MV-4-11 (cell line): ENCODE measurements at regions not wholly inside any gene's neighbourhood (a gene's known extent, or its start where the extent isn't known, plus 50 kb on each side); places are given as distances from the start of the nearest gene placed in this dataset.

ENCODE experiments used
- DNase-seq: peaks from one replicate; lab custom pipeline; 2025; lab: John Stamatoyannopoulos, UW

- no peak for DNase-seq
Observed at GRCh38 chr3:104746056-104746455, 620.7 kb upstream of the ALCAM start.

- DNase-seq = no peak
Observed at GRCh38 chr3:104750581-104750980, 616.1 kb upstream of the ALCAM start.

DNA sequence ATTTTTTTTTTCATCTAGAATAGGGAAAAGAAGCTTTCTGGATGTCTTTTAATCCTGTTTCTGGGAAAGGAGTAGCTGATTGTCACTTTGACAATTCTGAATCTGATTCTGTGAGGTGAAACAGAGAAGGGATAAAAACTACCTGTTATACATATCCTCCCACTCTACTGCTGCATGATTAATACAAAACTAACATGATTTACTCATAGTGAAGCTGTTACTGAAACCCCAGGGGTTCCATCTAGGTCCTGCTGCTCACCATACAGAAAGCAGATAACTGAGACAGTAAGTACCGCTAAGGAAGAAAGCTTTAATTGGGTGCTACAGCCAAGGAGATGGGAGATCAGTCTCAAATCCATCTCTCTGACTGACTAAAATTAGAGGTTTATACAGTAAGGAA lies 610.9 kb upstream of the ALCAM start:
- no peak for DNase-seq

DNA sequence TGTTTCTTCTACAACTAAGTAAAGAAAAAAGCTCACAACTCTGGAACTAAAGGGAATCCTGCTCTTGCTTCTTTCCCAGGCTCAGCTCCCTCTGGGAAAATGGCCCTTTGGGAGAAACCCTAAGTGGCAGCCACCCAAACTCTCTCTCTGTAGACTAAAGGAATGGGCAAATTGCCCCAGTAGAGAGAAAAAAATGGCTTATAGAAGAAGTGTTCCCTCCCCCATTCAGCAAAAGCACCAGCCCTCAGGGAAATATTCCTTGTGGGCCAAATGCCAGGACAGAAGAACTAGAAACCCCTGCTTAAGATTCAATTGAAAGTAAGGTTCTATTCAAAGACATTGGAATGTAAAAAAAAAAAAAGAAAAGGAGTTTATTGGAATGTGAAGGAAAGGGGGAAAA lies 603.7 kb upstream of the ALCAM start:
- DNase-seq = no peak

- no peak for DNase-seq
Observed at GRCh38 chr3:104764496-104764895, 602.2 kb upstream of the ALCAM start.

GRCh38 chr3:104768886-104769285 lies 597.8 kb upstream of the ALCAM start:
- no peak for DNase-seq

- no peak for DNase-seq
Observed at GRCh38 chr3:104779324-104779723, 587.4 kb upstream of the ALCAM start.

DNA sequence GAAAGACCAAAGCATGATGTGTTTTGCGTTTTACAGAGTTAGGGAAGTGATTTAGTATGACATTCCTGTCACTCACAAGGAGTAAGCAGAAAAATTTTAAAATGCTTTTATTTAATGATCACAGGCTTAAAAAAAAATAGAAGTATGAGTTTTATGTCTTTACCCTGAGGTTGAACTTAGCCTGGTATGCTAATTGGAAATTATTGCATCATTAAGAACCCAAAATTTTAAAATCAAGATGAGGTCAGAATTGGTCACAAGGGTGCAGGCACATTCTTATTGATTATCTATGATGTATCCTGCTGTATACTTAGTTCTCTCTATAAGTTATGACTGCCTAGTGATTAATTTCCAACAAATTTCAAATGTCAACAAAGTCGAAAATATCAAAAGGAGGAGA lies 585.6 kb upstream of the ALCAM start:
- DNase-seq = no peak

DNA sequence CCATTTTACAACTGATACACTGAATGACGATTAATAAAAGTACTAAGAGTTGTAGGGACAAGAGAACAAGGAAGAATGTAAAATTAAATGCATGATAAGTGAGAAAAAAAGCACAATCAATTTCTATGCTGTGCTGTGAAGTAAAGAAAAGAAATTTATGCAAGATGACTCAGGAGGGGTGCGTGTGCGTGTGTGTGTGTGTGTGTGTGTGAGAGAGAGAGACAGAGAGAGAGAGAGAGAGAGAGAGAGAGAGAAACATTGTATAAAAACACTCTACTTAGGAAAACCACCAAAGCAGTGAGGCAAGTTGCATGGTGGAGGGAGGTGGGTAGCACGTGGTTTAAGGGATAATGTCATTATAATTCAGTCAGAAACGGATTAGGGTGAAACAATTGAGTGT lies 580.8 kb upstream of the ALCAM start:
- no peak for DNase-seq

DNA sequence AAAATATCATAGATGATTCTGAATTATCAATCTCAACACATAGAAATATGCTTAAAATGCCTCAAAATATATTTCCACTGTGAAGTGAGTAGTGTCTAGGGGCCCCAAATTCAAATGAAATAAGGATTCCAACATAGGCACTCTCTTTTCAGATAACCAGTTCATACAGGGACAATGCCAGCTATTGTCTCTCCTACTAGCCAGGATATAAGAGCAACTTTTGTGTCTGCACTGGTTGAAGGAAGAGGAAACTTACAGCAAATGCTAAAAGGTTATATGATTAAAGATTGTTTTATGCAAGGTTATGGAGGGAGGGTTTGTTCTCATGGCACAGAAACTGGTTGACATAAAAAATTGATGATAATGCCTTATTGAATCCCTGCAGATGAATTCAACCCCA lies 579.4 kb upstream of the ALCAM start:
- no peak for DNase-seq

GRCh38 chr3:104788807-104789206 lies 577.9 kb upstream of the ALCAM start:
- DNase-seq = no peak

DNA sequence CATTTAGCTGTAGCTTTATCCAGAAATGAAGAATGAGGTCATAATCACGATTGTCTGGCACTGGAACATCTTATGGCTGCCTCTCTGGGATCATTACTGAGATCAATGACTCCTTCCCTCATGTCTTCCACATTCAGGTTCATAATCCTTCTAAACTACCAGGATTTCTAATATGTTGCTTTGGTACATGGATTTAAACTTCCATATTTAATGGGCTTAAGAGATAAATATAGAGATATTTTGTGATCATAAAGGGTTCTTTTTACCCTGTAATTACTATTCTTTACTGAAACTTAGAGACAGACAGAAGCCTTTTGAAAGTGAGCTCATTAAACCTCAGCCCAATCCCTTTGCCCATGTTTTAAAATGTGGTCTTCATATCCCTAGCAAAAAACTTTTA lies 575.4 kb upstream of the ALCAM start:
- DNase-seq = no peak

DNA sequence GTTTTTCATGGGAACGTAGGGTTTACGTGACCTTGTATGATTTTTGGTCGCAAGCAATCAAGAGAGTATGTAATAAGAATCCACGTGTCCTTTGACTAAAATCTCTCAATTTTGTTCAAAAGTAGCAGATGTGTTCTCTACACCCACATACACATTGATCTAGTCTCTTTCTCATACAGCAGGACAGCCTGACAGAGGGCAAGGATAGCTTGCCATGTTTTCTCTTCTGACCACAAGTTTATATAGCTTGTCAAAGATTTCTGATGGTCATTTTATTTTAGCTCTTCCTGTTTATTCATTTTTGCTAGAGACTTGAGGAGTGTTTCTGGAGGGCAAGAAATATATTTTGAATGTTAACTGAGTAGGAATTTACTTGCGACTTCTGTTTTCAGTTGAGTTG lies 570.2 kb upstream of the ALCAM start:
- no peak for DNase-seq

DNA sequence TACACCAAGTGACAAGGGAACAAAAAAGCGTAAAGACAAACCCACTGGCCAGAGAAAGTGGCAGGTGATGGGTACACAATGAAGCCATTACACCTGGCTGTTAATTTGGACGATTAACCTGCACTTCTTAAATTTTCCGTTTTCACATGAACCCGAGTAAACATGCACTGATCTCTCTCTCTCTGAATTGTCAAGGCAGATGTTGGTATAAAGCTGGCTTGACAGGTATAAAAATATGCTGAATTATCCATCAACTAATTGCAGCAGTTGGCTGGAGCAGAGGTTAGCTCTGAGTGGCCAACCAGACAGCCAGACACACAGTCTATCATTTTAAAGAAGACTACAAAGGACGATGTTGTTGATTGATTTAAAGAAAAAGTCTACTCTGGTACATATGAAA lies 561.7 kb upstream of the ALCAM start:
- no peak for DNase-seq

DNA sequence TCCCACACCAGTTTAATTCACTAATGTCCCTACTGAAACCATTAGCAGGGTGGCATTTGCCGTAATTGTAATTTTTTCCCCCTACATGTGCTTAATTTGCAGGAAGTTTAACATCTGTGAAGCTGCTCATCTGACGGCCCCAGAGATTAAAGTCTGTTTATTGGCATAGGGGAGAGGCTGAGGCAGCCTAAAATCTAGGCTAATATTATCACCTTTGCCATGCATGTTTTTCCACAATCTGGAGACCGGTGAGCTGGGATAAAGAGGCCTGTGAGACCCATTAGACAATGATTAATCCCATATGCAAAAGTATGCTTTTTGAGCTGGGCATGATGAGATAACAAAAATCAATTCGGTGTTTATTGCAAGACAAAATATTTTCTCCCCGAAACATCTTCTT lies 561.2 kb upstream of the ALCAM start:
- no peak for DNase-seq

- DNase-seq = no peak
Observed at GRCh38 chr3:104810896-104811295, 555.8 kb upstream of the ALCAM start.

- DNase-seq = no peak
Observed at GRCh38 chr3:104816008-104816407, 550.7 kb upstream of the ALCAM start.

- no peak for DNase-seq
Observed at GRCh38 chr3:104816716-104817115, 550.0 kb upstream of the ALCAM start.

DNA sequence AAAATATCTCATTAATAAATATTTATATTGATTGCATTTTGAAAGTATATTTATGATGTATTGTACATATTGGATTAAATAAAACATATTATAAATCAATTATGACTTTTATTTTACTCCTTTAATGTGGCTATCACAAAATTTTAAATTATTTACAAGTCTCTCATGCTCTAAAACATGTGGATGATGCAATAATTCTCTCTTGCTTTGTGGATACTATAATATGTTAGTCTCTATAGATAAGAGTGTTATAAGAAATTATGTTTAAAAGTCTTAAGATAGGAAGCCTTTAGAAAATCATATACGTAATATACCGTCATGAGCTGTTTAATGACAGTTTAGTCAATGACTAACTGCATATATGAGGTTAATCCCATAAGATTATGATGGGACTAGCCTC lies 547.4 kb upstream of the ALCAM start:
- DNase-seq = no peak

DNA sequence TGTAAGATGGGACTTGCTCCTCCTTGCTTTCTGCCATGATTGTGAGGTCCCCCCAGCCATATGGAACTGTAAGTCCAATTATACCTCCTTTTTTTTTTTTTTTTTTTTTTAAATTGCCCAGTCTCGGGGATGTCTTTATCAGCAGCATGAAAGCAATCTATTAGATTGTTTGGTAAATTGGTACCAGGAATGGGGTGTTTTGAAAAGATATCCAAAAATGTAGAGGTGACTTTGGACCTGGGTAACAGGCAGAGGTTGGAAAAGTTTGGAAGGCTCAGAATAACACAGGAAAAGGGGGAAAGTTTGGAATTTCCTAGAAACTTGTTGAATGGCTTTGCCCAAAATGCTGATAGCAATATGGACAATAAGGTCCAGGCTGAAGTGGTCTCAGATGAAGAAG lies 545.8 kb upstream of the ALCAM start:
- DNase-seq = no peak

GRCh38 chr3:104825116-104825515 lies 541.6 kb upstream of the ALCAM start:
- no peak for DNase-seq

DNA sequence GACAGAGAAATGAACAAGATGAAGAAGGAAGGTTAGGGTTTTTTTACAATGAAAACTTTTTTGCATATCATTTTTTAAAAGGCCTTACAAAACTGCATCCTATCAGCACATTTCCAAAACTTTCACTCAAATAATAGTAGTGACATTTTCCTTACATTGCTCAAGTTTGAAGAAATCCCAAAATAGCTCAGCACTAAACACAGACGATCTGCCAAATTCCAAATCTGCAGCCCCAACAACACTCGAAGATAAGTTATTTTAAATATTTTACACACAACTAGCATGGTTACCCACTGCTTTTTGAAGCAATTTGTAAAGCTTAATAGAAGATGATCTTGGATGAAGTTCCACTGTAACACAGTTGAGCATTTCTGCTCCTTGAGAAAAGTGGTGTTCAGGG lies 535.6 kb upstream of the ALCAM start:
- no peak for DNase-seq

GRCh38 chr3:104832530-104832929 lies 534.2 kb upstream of the ALCAM start:
- DNase-seq = no peak

- no peak for DNase-seq
Observed at GRCh38 chr3:104835376-104835775, 531.3 kb upstream of the ALCAM start.

DNA sequence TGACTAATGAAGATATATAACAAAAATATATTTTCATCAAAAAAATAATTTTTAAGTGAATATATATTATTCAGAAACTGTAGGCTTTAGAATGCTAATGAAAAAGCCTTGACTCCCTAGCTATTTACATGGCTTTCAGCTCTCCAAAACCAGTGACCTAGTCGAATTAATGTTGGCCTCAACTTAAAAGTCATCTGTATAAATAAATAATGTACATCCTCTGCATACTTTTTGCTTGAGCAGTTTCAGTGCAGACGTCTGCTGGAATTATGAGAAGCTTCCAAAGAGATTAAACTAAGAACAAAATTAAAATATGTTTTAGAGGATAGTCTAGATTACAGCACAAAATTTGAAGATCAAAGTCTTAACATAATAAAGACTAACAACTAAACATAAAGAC lies 520.4 kb upstream of the ALCAM start:
- DNase-seq = no peak
